SIG-M5 treated with dmso at 0.1 percent for 504 hours (cell line): ENCODE measurements at regions not wholly inside any gene's neighbourhood (a gene's known extent, or its start where the extent isn't known, plus 50 kb on each side); places are given as distances from the start of the nearest gene placed in this dataset.

Experiments used
- DNase-seq: peaks from one replicate; lab custom pipeline; 2025; ENCODE audit not compliant: unreplicated experiment; lab: John Stamatoyannopoulos, UW

- DNase-seq = no peak
These were observed 589.2 kb upstream of the SALL3 start for GRCh38 chr18:78390348-78390951.

GRCh38 chr18:78390952-78391348, 588.7 kb upstream of the SALL3 start:
- DNase-seq = no peak

GRCh38 chr18:78393086-78393862, 586.3 kb upstream of the SALL3 start:
- no peak for DNase-seq

GRCh38 chr18:78396077-78396476, 583.5 kb upstream of the SALL3 start:
- no peak for DNase-seq

- DNase-seq = no peak
These were observed 582.9 kb upstream of the SALL3 start for GRCh38 chr18:78396756-78397155.

- DNase-seq = no peak
These were observed 579.6 kb upstream of the SALL3 start for GRCh38 chr18:78399992-78400503.

- DNase-seq = no peak
These were observed 577.2 kb upstream of the SALL3 start for GRCh38 chr18:78402440-78402839.

- DNase-seq = no peak
These were observed 576.7 kb upstream of the SALL3 start for GRCh38 chr18:78402966-78403365.

GRCh38 chr18:78403371-78403770, 576.2 kb upstream of the SALL3 start:
- DNase-seq = no peak

GRCh38 chr18:78405763-78406162, 573.9 kb upstream of the SALL3 start:
- no peak for DNase-seq

GRCh38 chr18:78406743-78407465, 572.7 kb upstream of the SALL3 start:
- no peak for DNase-seq

GRCh38 chr18:78407466-78407844, 572.2 kb upstream of the SALL3 start:
- no peak for DNase-seq

GRCh38 chr18:78408623-78409022, 571.0 kb upstream of the SALL3 start:
- no peak for DNase-seq

- DNase-seq = no peak
These were observed 569.4 kb upstream of the SALL3 start for GRCh38 chr18:78410094-78410786.

GRCh38 chr18:78411539-78411938, 568.1 kb upstream of the SALL3 start:
- no peak for DNase-seq

- no peak for DNase-seq
These were observed 565.3 kb upstream of the SALL3 start for GRCh38 chr18:78414302-78414701.

GRCh38 chr18:78416853-78417252, 562.8 kb upstream of the SALL3 start:
- no peak for DNase-seq

GRCh38 chr18:78418379-78418778, 561.2 kb upstream of the SALL3 start:
- no peak for DNase-seq

GRCh38 chr18:78419171-78419570, 560.4 kb upstream of the SALL3 start:
- no peak for DNase-seq

GRCh38 chr18:78420116-78420515, 559.5 kb upstream of the SALL3 start:
- DNase-seq = no peak

- DNase-seq = no peak
These were observed 558.2 kb upstream of the SALL3 start for GRCh38 chr18:78421392-78421791.
